ENCODE measurements at regions not wholly inside any gene's neighbourhood (a gene's known extent, or its start where the extent isn't known, plus 50 kb on each side); places are given as distances from the start of the nearest gene placed in this dataset.

DNA sequence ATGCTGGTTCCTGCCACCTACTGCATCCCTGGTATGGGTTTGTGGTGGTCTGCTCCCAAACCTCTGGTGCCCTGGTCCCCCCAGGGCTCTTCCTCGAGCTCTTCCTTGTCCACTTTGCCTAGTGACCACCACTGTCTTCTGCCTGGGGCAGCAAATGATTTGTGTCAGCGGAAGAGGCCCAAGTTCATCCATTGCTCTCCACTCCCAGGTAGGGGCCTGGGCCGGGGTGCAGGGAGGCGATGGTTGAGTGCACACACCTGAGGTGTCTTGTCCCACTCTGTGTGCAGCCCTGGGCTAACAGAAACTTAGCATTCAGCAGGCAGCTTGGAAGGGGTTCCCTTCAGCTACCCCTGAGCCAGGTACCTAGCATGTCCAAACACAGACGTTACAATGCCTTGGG is 75.6 kb upstream of the SOX3 start:
- TF ChIP-seq, protein P1, sequence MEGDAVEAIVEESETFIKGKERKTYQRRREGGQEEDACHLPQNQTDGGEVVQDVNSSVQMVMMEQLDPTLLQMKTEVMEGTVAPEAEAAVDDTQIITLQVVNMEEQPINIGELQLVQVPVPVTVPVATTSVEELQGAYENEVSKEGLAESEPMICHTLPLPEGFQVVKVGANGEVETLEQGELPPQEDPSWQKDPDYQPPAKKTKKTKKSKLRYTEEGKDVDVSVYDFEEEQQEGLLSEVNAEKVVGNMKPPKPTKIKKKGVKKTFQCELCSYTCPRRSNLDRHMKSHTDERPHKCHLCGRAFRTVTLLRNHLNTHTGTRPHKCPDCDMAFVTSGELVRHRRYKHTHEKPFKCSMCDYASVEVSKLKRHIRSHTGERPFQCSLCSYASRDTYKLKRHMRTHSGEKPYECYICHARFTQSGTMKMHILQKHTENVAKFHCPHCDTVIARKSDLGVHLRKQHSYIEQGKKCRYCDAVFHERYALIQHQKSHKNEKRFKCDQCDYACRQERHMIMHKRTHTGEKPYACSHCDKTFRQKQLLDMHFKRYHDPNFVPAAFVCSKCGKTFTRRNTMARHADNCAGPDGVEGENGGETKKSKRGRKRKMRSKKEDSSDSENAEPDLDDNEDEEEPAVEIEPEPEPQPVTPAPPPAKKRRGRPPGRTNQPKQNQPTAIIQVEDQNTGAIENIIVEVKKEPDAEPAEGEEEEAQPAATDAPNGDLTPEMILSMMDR (IDR thresholded peaks at IDR 0.05): no peak
- TF ChIP-seq POLR2AphosphoS5 (IDR thresholded peaks at IDR 0.05): no peak
- TF ChIP-seq EP300 (IDR thresholded peaks at IDR 0.05): no peak

Measured in suprapubic skin (tissue), 4 donors.